GM21825 (cell line): ENCODE measurements at regions not wholly inside any gene's neighbourhood (a gene's known extent, or its start where the extent isn't known, plus 50 kb on each side); places are given as distances from the start of the nearest gene placed in this dataset.
"Not testable (repeated sequence)": the region's sequence is repeated elsewhere in the genome, so short reads cannot be mapped to it uniquely, and the experiment has no call there.

Source experiments
- ATAC-seq: cut with Tn5 transposase; IDR thresholded peaks from one replicate; pipeline ENCODE4 v1.9.1; 2021; ENCODE audit warnings: mild to moderate bottlenecking, moderate library complexity; ENCODE audit not compliant: unreplicated experiment

DNA sequence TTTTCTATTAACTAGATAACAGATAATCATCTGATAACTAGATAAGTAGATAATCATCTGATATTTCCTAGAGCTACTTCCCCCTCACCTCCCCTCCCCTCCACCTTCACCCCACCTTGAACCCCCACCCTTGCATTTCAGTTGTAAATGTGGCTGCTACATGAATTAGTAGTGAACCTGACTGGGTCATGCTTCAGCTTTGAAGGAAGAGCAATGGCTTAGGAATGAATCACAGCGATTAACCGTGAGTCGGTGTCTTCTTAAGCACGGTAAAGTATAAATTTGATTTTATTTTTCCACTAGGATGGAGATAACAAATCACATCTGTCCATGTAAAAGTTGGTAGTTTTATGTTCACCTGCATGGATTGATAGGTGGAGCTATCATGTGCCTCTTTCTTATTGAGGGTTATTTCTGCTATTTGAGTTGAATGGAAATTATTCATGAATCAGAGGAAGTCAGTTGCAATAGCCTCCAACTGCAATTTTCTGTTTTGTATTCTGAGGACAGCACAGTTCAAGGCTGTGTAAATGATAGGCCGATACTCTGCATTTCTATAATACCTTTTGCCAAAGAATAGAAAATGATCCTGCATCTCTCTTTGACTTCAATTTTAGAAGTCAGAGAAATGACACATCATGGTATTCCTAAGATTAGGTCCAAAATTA lies 235.0 kb downstream of the PTGER3 start:
- ATAC-seq = no peak

DNA sequence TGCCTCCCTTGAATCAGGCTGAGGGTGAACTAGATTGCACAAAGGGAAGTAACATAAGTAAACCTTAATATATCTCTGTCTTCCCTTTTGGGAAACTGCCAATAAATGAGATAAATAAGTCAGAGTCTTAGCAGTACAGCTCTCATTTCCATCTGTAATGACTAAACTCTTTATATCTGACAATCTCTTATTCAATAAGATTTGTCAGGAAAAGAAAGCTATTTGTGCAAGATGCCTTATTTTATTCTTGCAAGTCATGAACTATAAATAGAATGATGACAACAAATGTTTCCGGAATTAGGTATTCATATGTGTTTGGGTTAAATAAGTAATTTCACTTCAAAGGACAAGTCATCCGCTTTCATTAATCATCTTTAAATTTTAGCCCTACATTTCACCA lies 229.2 kb downstream of the PTGER3 start:
- ATAC-seq = no peak

GRCh38 chr1:70819231-70819630 lies 228.4 kb downstream of the PTGER3 start:
- no peak for ATAC-seq

DNA sequence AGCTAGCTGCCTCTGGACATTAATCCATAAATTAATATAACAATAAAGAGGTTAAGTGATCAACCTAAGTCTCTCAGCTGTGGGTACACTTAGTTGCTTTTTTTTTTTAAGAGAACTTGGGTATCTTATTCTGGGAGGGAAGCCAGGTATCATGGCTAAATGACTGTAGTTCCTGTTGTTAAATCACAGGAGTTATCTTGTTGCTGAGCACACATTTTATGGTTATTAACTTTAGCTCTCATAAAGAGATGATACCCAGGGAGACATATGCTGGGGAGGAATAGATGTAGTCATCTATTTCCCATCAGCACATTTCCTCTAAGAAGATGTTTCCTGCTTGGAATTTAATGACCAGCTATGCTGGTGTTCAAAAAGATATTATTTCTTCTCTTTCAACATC lies 227.8 kb downstream of the PTGER3 start:
- ATAC-seq = no peak

- ATAC-seq = no peak
Observed at GRCh38 chr1:70820396-70820795, 227.2 kb downstream of the PTGER3 start.

DNA sequence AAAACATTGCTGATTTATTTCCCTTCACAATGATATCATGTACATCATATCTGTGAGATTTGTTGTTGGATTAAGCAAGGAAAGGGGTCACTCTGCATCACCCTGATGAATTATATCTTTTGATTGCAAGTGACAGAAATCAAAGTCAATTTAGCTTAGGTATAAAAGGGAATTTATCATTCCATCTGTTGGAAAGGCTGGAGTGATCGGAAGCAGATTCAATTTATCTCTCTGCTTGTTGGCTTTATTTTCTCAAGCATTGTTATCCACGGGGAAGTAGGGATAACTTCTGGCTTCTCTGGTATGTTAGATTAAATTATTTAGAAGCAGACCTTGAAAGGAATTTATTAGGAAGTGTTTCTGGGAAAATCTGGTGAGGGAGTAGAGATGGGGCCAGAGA lies 226.6 kb downstream of the PTGER3 start:
- ATAC-seq = no peak

DNA sequence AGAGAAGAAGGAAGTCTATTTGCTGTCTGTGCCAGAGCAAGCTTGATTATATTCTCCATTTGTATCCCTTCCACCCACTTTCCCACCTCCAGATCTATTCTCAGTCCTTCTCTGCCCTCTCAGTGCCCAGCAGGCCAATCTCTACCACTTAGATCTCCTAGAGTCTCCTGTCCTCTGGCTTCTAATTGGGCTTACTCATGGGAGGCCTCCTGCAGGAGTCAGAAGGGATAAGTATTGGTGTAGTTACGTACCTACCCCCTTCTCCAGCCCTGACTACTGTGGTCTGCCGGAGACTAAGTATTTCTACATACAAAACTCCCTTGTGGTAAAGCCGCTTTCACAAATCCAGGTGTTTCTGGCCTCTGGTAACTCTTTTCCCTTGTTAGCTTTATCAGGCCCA lies 221.2 kb downstream of the PTGER3 start:
- ATAC-seq = no peak

DNA sequence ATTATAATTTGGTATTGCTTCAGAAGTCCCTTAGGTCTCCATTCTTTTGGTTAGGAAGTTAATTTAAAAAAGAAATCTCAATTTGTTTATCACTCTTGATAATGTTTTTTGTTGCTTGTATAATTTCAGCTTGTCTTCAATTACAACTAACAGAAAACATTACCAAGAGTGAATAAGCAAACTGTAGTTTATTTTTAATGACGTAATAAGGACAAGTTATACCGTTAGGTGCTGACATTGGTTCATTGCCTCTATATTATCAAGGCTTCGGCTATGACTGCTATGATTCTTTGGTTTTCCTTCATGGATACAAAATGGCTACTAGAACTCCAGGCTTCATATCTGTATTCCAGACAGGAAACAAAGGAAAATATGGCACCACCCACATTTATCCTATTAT lies 220.6 kb downstream of the PTGER3 start:
- no peak for ATAC-seq

- ATAC-seq = no peak
Observed at GRCh38 chr1:70828177-70828576, 219.4 kb downstream of the PTGER3 start.

- not testable (repeated sequence) for ATAC-seq
Observed at GRCh38 chr1:70834365-70834764, 213.3 kb downstream of the PTGER3 start.

- no peak for ATAC-seq
Observed at GRCh38 chr1:70836456-70836855, 211.2 kb downstream of the PTGER3 start.

GRCh38 chr1:70840260-70840953 lies 207.2 kb downstream of the PTGER3 start:
- no peak for ATAC-seq

GRCh38 chr1:70842562-70842961 lies 205.1 kb downstream of the PTGER3 start:
- ATAC-seq = no peak

DNA sequence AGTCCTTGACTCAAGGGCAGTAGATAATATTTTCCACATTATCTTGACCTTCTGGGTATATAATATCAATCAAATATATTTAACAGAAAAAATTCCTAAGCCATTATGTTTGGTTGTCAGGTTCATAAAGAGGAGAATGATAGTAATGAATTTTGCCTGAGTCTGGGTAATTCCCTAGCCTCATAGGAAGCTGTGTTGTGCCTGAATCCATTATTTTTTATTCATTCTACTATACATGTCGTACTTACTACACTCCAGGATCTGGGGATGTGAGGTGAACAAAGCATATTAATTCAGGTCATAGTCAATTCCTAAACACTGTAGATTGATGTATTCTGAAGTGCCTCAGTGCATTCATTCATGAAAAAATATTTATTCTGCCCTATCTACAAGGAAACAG lies 204.2 kb downstream of the PTGER3 start:
- no peak for ATAC-seq

DNA sequence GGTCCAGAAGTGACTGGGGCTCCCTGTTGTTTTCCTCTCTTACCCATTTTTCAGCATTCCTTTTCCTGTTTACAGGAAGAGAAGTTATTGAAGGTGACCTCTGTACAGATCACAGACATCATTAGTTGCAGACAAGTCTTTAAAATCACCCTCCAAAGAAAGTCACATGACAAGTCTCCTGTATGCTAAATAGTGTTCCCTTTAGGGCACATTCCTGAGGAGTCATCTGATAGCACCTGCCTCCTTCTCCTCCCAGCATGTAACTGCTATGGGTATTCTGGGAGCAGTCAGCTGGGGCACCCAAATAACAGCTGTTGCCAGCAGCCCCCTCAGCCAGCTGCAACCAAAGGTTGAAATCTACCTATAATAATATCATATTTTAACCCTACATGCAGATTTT lies 200.6 kb downstream of the PTGER3 start:
- no peak for ATAC-seq

DNA sequence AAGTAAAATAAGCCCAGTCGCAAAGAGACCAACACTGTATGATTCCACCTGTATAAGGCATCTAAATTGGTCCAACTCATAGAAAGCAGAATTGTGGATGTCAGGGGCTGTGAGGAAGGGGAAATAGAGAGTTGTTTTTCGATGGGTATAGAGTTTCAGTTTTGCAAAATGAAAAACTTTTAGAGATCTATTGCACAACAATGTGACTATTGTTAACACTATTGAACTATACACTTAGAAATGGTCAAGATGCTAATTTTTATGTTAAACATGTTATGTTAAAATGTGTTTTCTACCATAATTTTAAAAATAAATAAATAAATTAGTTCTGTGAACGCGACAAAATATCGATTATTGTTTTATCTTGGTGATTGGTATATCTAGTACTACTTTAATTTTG lies 192.4 kb downstream of the PTGER3 start:
- ATAC-seq = no peak

- ATAC-seq = no peak
Observed at GRCh38 chr1:70856201-70856600, 191.4 kb downstream of the PTGER3 start.

GRCh38 chr1:70863239-70863638 lies 184.4 kb downstream of the PTGER3 start:
- ATAC-seq = no peak

GRCh38 chr1:70864302-70864701 lies 183.3 kb downstream of the PTGER3 start:
- ATAC-seq = no peak

GRCh38 chr1:70866542-70867264 lies 180.9 kb downstream of the PTGER3 start:
- no peak for ATAC-seq

DNA sequence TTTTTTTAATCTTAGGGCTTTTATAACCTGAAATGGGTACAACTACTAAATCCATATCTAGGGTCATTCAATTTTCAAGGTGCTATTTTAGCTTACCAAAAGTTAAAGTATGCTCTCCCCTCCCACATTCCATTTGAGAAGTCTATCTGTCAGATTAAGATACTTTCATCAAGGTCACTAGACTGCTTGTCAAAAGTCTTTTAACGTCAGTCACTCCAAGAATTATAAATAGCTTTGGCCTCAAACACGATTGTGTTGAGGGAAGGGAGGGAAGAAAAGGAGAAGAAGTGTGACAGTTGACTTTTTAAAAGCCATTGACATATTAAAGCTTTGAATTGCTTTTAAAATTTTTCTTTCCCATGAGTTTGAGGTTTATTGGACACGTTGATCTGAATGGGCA lies 175.8 kb downstream of the PTGER3 start:
- ATAC-seq = no peak

DNA sequence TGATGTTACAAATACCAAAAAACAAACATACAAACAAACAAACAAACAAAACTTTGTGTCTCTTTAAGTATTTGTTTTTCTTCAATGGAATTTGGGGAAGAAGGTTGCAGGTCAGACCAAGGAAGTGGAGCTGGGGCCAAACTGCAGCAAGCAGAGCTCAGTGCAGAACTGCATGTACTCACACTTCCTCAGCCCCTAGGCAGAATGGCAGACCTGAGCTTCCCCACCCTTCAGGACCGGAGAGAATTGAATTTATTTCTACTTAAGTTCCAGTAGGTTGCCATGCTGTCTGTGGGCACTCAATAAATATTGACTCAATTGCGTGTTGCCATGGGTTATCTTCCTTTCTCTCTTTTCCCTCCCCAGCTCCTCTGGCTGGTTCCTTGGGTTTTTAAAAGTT lies 173.6 kb downstream of the PTGER3 start:
- ATAC-seq = no peak
